ENCODE measurements at regions not wholly inside any gene's neighbourhood (a gene's known extent, or its start where the extent isn't known, plus 50 kb on each side); places are given as distances from the start of the nearest gene placed in this dataset.

GRCh38 chr10:106399112-106399511 is 765.4 kb downstream of the SORCS1 start:
- H3K9ac ChIP-seq (ENCODE audit: low read length), result no peak overlapping the region
- no peaks in the 10 kb centered on the region for H3K9me2 ChIP-seq (replicated peaks; ENCODE audit: insufficient read depth, low read length)
- TF ChIP-seq EZH2phosphoT487 (conservative IDR thresholded peaks at IDR 0.05; ENCODE audit: low read length), result no peak
- TF ChIP-seq CTCF (IDR thresholded peaks at IDR 0.05; ENCODE audit: insufficient read depth, low read length, poor library complexity, severe bottlenecking), result no peak
- no peaks in the 10 kb centered on the region for H3K36me3 ChIP-seq (ENCODE audit: low read length)
- H3K27me3 ChIP-seq (ENCODE audit: low read length), result no peaks in the 10 kb centered on the region
- no peak overlapping the region for H3K4me3 ChIP-seq (ENCODE audit: insufficient read depth, low read length, poor library complexity, severe bottlenecking)
- no peaks in the 10 kb centered on the region for H4K20me1 ChIP-seq (ENCODE audit: low read depth, low read length)
- no peak overlapping the region for H2AFZ ChIP-seq (ENCODE audit: low read depth, low read length, severe bottlenecking)
- no peaks in the 10 kb centered on the region for H3K79me2 ChIP-seq (ENCODE audit: insufficient read depth, low read length)
- no peak overlapping the region for H3K27ac ChIP-seq (ENCODE audit: low read depth, low read length)
- no peak overlapping the region for H3K4me2 ChIP-seq (ENCODE audit: low read depth, low read length, poor library complexity, severe bottlenecking)
- H3F3A ChIP-seq (ENCODE audit: insufficient read depth), result no peaks in the 10 kb centered on the region
- no peaks in the 10 kb centered on the region for H3K9me3 ChIP-seq (ENCODE audit: insufficient read depth, low read length)

- Histone ChIP-seq H3K4me2 (ENCODE audit: low read depth, low read length, poor library complexity, severe bottlenecking) (no peak overlapping the region), H3K27me3 (ENCODE audit: low read length) (no peaks in the 10 kb centered on the region), H4K20me1 (ENCODE audit: low read depth, low read length) (no peaks in the 10 kb centered on the region), H3K9me2 (replicated peaks; ENCODE audit: insufficient read depth, low read length) (no peaks in the 10 kb centered on the region), H3K79me2 (ENCODE audit: insufficient read depth, low read length) (no peaks in the 10 kb centered on the region), H3F3A (ENCODE audit: insufficient read depth) (no peaks in the 10 kb centered on the region), H3K27ac (ENCODE audit: low read depth, low read length) (no peak overlapping the region), H3K9ac (ENCODE audit: low read length) (no peak overlapping the region), H2AFZ (ENCODE audit: low read depth, low read length, severe bottlenecking) (no peak overlapping the region), H3K36me3 (ENCODE audit: low read length) (no peaks in the 10 kb centered on the region), H3K9me3 (ENCODE audit: insufficient read depth, low read length) (no peaks in the 10 kb centered on the region), H3K4me3 (ENCODE audit: insufficient read depth, low read length, poor library complexity, severe bottlenecking) (no peak overlapping the region)
- TF ChIP-seq EZH2phosphoT487 (conservative IDR thresholded peaks at IDR 0.05; ENCODE audit: low read length), result no peak
- no peak for TF ChIP-seq CTCF (IDR thresholded peaks at IDR 0.05; ENCODE audit: insufficient read depth, low read length, poor library complexity, severe bottlenecking)
Observed at GRCh38 chr10:106396192-106396591, 768.3 kb downstream of the SORCS1 start.

- H3K9ac ChIP-seq (ENCODE audit: low read length), result no peak overlapping the region
- H3K4me3 ChIP-seq (ENCODE audit: insufficient read depth, low read length, poor library complexity, severe bottlenecking), result no peak overlapping the region
- no peaks in the 10 kb centered on the region for H3K79me2 ChIP-seq (ENCODE audit: insufficient read depth, low read length)
- H3F3A ChIP-seq (ENCODE audit: insufficient read depth), result no peaks in the 10 kb centered on the region
- TF ChIP-seq CTCF (IDR thresholded peaks at IDR 0.05; ENCODE audit: insufficient read depth, low read length, poor library complexity, severe bottlenecking) (no peak), EZH2phosphoT487 (conservative IDR thresholded peaks at IDR 0.05; ENCODE audit: low read length) (no peak)
- H3K36me3 ChIP-seq (ENCODE audit: low read length), result no peaks in the 10 kb centered on the region
- no peak overlapping the region for H3K4me2 ChIP-seq (ENCODE audit: low read depth, low read length, poor library complexity, severe bottlenecking)
- H4K20me1 ChIP-seq (ENCODE audit: low read depth, low read length), result no peaks in the 10 kb centered on the region
- no peaks in the 10 kb centered on the region for H3K27me3 ChIP-seq (ENCODE audit: low read length)
- H3K9me2 ChIP-seq (replicated peaks; ENCODE audit: insufficient read depth, low read length), result no peaks in the 10 kb centered on the region
- no peak overlapping the region for H3K27ac ChIP-seq (ENCODE audit: low read depth, low read length)
- H3K9me3 ChIP-seq (ENCODE audit: insufficient read depth, low read length), result no peaks in the 10 kb centered on the region
- H2AFZ ChIP-seq (ENCODE audit: low read depth, low read length, severe bottlenecking), result no peak overlapping the region
Observed at GRCh38 chr10:106395041-106395749, 769.3 kb downstream of the SORCS1 start.
